ENCODE measurements at regions not wholly inside any gene's neighbourhood (a gene's known extent, or its start where the extent isn't known, plus 50 kb on each side); places are given as distances from the start of the nearest gene placed in this dataset.

DNA sequence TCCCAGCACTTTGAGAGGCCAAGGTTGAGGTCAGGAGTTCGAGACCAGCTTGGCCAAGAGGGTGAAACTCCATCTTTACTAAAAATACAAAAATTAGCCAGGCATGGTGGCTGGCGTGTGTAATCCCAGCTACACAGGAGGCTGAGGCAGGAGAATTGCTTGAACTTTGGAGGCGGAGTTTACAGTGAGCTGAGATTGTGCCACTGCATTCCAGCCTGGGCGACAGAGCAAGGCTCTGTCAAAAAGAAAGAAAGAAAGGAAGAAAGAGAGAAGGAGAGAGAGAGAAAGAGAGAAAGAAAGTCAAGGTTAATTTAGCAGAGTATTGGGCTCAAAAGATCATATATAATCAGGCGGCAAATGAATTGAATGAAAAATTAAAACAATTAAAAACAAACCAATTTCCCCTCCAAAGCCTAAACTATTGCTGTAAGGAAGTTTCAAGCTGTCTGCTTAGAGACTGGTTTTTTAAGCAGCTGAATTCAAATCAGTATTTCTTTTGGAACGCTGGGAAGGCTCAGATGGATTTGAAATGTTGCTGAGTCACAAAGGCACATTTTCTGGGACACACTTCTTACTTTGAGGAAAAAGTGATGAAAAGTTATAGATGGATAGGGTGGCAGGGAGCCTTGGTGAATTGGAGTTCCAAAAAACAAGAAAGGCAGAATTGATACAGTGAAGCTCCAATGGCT lies 81.3 kb upstream of the BHLHE40 start:
- H3K27ac ChIP-seq (ENCODE audit: low read depth, low read length) = peak overlapping the region; percentile 17
- peaks cover 18% of the 10 kb centered on the region for H3K4me1 ChIP-seq (ENCODE audit: control insufficient read depth, insufficient read depth, low read length, unreplicated experiment)
- H3K4me3 ChIP-seq (ENCODE audit: low read depth, low read length) = no peak overlapping the region
- H3K27me3 ChIP-seq (ENCODE audit: insufficient read depth, low read length) = no peaks in the 10 kb centered on the region
- peak overlapping the region; percentile 14 for H2AFZ ChIP-seq (ENCODE audit: low read length, unreplicated experiment)
- no peaks in the 10 kb centered on the region for H3K36me3 ChIP-seq (ENCODE audit: insufficient read depth, low read length)
- H3K79me2 ChIP-seq (ENCODE audit: control insufficient read depth, insufficient read depth, low read length, unreplicated experiment) = no peaks in the 10 kb centered on the region

DNA sequence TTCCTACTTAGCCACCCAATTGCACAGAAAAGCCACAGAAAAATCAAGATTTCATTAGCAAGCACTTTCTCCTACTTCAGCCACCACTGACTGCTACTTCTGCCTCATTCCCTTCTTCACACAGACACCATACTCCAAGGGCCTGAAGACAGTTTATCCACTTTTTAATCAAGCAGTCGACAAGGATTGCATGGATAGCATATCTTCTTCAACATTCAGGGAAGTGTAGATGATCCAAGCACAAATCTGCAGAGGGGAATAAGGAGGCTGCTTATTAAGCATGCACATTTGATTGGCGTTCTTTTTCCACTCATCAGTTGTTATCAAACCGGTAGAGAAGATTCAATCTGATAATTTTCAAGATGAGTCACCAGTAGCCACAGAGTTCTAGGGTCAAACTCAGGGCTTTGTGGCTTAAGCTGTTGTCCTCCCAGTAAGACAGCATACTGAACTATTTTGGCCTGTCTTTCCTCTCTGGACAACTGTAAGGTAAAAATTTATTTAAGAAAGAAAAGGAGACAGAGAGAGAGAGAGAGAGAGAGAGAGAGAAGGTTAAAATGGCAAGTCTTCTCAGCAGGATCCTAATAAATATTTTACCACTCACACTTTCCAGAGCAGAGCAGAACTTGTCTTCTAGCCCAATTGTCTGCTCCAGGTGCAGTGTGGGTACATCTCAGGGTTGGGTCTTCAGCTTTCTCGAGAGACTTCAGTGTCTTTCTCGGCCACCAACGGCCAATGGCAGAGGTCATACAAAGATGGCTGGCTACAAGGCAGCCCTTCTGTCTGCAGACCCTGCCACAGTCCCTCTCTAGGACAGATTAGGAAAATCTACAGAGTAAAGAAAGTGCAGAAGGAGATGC lies 80.6 kb upstream of the BHLHE40 start:
- Histone ChIP-seq H3K4me3 (ENCODE audit: low read depth, low read length) (no peak overlapping the region), H3K27ac (ENCODE audit: low read depth, low read length) (peak overlapping the region; percentile 17), H3K36me3 (ENCODE audit: insufficient read depth, low read length) (no peaks in the 10 kb centered on the region), H3K79me2 (ENCODE audit: control insufficient read depth, insufficient read depth, low read length, unreplicated experiment) (no peaks in the 10 kb centered on the region), H3K4me1 (ENCODE audit: control insufficient read depth, insufficient read depth, low read length, unreplicated experiment) (peaks cover 18% of the 10 kb centered on the region), H3K27me3 (ENCODE audit: insufficient read depth, low read length) (no peaks in the 10 kb centered on the region), H2AFZ (ENCODE audit: low read length, unreplicated experiment) (peak overlapping the region; percentile 14)

DNA sequence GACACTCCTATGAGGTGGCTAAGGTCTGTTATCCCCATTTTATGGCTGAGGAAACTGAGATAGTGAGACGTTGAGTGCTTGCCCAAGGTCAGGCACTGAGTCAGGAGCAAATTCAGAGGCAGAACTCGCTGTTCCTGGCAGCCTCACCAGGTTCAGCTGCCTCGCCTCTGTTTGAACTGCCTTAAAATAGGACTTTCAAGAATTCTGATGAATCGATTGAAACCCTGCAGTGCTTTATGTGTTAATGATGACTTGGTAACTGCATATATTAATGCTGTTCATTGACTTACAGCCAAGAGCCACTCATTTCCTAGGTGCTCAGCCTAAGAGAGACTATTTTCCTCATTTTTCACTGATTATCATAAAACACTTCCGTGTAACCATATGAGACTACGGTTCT lies 79.5 kb upstream of the BHLHE40 start:
- Histone ChIP-seq H3K79me2 (ENCODE audit: control insufficient read depth, insufficient read depth, low read length, unreplicated experiment) (no peaks in the 10 kb centered on the region), H3K36me3 (ENCODE audit: insufficient read depth, low read length) (no peaks in the 10 kb centered on the region), H2AFZ (ENCODE audit: low read length, unreplicated experiment) (no peak overlapping the region), H3K4me3 (ENCODE audit: low read depth, low read length) (no peak overlapping the region), H3K4me1 (ENCODE audit: control insufficient read depth, insufficient read depth, low read length, unreplicated experiment) (peaks cover 22% of the 10 kb centered on the region), H3K27me3 (ENCODE audit: insufficient read depth, low read length) (no peaks in the 10 kb centered on the region), H3K27ac (ENCODE audit: low read depth, low read length) (no peak overlapping the region)

DNA sequence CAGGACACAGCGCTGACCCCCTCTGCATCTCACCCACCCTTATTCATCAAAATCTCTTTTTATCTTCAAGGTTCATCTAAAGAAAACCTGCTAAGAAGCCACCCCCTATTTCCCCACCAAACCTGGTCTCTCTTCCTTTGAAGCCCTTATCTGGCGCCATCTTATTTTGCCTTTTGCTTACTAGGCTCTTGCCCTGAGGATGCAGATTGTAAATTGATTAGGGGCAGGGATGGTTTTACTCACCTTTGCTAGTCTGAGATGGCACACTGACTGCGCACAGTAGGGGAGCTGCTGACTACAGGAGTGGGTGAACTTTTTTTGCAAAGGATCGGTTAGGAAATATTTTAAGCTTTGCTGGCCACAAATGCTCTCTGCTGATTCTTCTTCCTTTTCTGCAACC lies 78.9 kb upstream of the BHLHE40 start:
- Histone ChIP-seq H3K27ac (ENCODE audit: low read depth, low read length) (no peak overlapping the region), H2AFZ (ENCODE audit: low read length, unreplicated experiment) (no peak overlapping the region), H3K4me3 (ENCODE audit: low read depth, low read length) (no peak overlapping the region), H3K79me2 (ENCODE audit: control insufficient read depth, insufficient read depth, low read length, unreplicated experiment) (no peaks in the 10 kb centered on the region), H3K36me3 (ENCODE audit: insufficient read depth, low read length) (no peaks in the 10 kb centered on the region), H3K27me3 (ENCODE audit: insufficient read depth, low read length) (no peaks in the 10 kb centered on the region), H3K4me1 (ENCODE audit: control insufficient read depth, insufficient read depth, low read length, unreplicated experiment) (peaks cover 23% of the 10 kb centered on the region)

DNA sequence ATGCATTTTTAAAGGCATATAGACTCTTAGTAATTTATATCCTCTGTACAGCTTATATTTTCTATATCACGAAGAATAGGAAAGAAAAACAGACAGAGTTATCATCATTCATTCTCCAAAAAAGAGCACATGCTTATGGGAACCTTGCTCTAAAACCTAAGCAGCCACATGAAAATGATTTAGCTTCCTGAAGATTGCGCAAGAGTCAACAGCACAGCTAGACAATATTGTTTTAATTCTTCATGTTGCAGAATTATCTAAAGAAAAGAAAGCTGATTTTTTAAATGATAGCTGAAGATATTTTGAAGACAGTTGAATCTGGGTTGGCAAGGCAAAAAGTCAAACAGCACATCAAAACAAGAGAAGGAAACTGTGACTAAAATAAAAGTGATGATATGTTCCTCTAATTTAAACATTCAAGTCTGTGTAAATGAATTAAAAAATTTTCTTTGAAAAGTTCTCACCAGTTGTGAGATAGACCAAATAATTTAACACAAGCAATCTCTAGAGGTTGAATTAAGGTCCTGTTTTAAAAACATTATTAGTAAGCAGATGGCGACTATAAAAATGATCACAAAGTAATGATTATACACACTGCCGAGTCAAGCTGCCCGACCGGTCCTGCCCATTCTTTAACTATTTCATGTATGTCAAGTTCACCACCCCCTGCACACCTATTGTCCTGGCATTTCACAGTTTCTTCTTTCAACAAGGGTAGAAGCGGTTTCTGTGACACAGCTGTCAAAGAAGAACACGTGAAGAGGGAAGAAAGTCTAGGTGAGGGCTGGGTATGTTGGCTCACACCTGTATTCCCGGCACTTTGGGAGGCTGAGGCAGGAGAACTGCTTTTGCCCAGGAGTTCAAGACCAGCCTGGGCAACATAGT lies 74.2 kb upstream of the BHLHE40 start:
- Histone ChIP-seq H3K36me3 (ENCODE audit: insufficient read depth, low read length) (no peaks in the 10 kb centered on the region), H3K27ac (ENCODE audit: low read depth, low read length) (no peak overlapping the region), H3K27me3 (ENCODE audit: insufficient read depth, low read length) (no peaks in the 10 kb centered on the region), H2AFZ (ENCODE audit: low read length, unreplicated experiment) (no peak overlapping the region), H3K4me1 (ENCODE audit: control insufficient read depth, insufficient read depth, low read length, unreplicated experiment) (peaks cover 11% of the 10 kb centered on the region), H3K4me3 (ENCODE audit: low read depth, low read length) (no peak overlapping the region), H3K79me2 (ENCODE audit: control insufficient read depth, insufficient read depth, low read length, unreplicated experiment) (no peaks in the 10 kb centered on the region)

DNA sequence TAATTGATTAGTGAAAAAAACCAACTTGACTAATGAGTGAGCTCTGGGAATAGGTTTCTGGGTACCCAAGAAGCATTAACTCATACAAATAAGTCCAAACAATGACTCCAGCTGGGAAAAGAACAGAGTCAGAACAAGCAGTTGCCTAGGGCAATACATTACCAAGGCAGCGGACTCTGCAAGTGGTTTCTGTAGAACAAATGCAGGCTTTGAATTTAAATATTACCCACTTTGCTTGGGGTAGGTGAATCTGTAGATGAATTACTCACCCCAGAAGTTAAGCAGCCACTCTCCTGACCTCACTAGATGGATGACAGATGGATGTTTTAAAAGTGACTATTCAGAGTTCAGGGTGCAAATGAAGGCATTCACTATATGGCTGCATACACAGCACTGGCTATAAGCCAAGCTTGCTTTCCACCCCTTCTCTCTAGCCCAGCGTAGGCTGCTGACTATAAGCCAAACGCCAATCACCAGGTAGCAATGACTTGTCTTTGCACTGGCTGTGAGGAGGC lies 73.1 kb upstream of the BHLHE40 start:
- H3K27me3 ChIP-seq (ENCODE audit: insufficient read depth, low read length) = no peaks in the 10 kb centered on the region
- no peak overlapping the region for H2AFZ ChIP-seq (ENCODE audit: low read length, unreplicated experiment)
- no peak overlapping the region for H3K4me3 ChIP-seq (ENCODE audit: low read depth, low read length)
- H3K36me3 ChIP-seq (ENCODE audit: insufficient read depth, low read length) = no peaks in the 10 kb centered on the region
- no peaks in the 10 kb centered on the region for H3K79me2 ChIP-seq (ENCODE audit: control insufficient read depth, insufficient read depth, low read length, unreplicated experiment)
- no peak overlapping the region for H3K27ac ChIP-seq (ENCODE audit: low read depth, low read length)
- H3K4me1 ChIP-seq (ENCODE audit: control insufficient read depth, insufficient read depth, low read length, unreplicated experiment) = peaks cover 11% of the 10 kb centered on the region

DNA sequence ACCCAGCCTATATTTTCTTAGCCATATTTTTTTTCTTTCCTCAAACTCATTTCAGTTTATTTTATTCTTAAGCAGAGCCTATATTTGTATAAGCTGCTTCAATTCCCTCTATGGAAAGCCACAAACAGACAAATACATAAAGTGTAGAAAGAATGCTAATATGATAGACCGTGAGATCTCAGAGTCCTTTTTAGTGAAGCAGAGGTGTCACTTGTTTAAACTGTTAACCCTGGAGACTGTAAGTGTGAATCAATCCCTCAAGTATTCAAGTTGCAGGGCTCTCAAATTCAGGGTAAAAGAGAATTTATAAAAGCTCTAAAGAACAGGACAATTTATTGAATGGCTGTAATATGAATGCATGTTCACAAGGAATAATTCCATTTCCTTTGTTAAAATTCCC lies 72.2 kb upstream of the BHLHE40 start:
- Histone ChIP-seq H3K4me1 (ENCODE audit: control insufficient read depth, insufficient read depth, low read length, unreplicated experiment) (peaks cover 7% of the 10 kb centered on the region), H3K27ac (ENCODE audit: low read depth, low read length) (no peak overlapping the region), H3K27me3 (ENCODE audit: insufficient read depth, low read length) (no peaks in the 10 kb centered on the region), H3K79me2 (ENCODE audit: control insufficient read depth, insufficient read depth, low read length, unreplicated experiment) (no peaks in the 10 kb centered on the region), H2AFZ (ENCODE audit: low read length, unreplicated experiment) (no peak overlapping the region), H3K4me3 (ENCODE audit: low read depth, low read length) (no peak overlapping the region), H3K36me3 (ENCODE audit: insufficient read depth, low read length) (no peaks in the 10 kb centered on the region)

DNA sequence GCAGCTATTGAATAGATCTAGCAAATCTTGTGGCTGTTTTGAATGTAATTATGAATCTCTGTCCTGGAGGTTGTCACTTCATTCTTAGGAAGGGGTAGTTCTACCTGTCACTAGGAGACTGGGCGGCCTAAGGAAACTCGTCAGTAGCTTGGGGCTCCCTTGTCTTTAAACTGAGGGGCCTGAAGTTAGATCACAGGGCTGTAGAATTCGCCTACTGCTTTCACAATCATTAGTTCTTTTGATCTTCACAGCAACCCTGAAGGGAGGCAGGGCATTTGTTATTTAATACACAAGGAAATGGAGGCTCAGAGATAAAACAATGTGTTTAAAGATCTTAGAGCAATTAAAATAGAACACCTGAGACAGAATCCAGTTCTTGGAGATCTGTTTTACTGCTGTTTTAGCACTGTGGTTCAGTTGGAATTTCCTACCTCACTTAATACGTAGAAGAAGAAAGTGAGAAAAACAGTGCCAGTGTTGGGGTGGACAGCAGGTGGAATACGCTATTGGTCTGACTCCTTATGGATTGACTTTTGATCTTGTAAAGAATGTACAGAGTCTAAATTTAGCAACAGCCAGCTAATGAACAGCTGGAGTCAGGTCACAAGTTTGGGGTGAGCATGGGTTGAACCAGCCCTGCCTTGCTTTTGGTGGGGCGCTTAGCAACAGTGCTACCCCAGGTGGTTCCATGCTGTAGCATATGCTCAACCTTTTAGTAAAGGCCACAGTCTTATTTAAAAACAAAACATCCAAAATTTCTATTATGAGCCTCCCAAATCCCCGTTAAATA lies 71.4 kb upstream of the BHLHE40 start:
- peaks cover 5% of the 10 kb centered on the region for H3K4me1 ChIP-seq (ENCODE audit: control insufficient read depth, insufficient read depth, low read length, unreplicated experiment)
- no peak overlapping the region for H3K4me3 ChIP-seq (ENCODE audit: low read depth, low read length)
- no peaks in the 10 kb centered on the region for H3K36me3 ChIP-seq (ENCODE audit: insufficient read depth, low read length)
- no peak overlapping the region for H2AFZ ChIP-seq (ENCODE audit: low read length, unreplicated experiment)
- H3K27me3 ChIP-seq (ENCODE audit: insufficient read depth, low read length) = no peaks in the 10 kb centered on the region
- H3K79me2 ChIP-seq (ENCODE audit: control insufficient read depth, insufficient read depth, low read length, unreplicated experiment) = no peaks in the 10 kb centered on the region
- no peak overlapping the region for H3K27ac ChIP-seq (ENCODE audit: low read depth, low read length)

DNA sequence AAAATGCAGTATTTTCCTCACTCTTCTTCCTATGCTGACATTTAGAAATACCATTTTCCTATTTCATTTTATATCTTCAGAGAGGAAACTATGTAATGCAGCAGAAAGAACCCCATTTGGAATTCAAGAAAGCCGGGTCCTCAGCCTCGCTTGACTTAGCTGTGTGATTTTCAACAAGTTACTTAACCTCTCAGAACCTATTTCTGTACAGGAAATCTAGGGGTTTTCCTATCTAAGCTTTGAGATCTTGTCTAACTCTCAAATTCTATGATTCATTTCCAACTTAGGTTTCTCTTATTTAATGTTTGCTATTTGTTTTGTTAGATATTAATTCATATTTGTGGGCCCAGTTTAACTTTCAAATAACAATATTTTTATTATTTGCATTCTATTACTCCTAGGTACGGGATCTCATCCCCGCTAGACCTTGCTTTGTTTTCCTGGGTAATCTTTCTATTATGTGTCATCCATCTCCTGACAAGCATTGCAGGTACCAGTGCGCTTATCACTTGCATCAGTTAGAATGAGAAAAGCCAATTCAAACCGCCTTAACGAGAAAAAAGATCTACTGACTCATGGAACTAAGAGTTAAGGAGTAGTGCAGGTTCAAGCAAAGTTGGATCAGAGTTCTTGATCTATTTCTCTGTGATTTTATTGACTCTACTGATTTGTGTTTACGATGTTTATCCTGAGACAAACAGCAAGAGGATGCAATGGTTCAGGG lies 70.6 kb upstream of the BHLHE40 start:
- Histone ChIP-seq H2AFZ (ENCODE audit: low read length, unreplicated experiment) (no peak overlapping the region), H3K36me3 (ENCODE audit: insufficient read depth, low read length) (no peaks in the 10 kb centered on the region), H3K4me3 (ENCODE audit: low read depth, low read length) (no peak overlapping the region), H3K27me3 (ENCODE audit: insufficient read depth, low read length) (no peaks in the 10 kb centered on the region), H3K79me2 (ENCODE audit: control insufficient read depth, insufficient read depth, low read length, unreplicated experiment) (no peaks in the 10 kb centered on the region), H3K4me1 (ENCODE audit: control insufficient read depth, insufficient read depth, low read length, unreplicated experiment) (peaks cover 5% of the 10 kb centered on the region), H3K27ac (ENCODE audit: low read depth, low read length) (no peak overlapping the region)
